T-cell (primary cell): ENCODE measurements at regions not wholly inside any gene's neighbourhood (a gene's known extent, or its start where the extent isn't known, plus 50 kb on each side); places are given as distances from the start of the nearest gene placed in this dataset.

Source experiments
- ATAC-seq, 4 experiments: fragments of 200-7000 bp in 3 of 4; fragments of 150-1000 bp in 1 of 4; cut with Tn5 transposase; replicated peaks in 1 of 4; 1 replicate in 3 of 4; 2 replicates in 1 of 4; pipeline ENCODE4 v1.10.0; 2021; ENCODE audit warnings: moderate library complexity in 3 of 4, mild to moderate bottlenecking in 2 of 4, moderate number of reproducible peaks in 1 of 4
- CTCF ChIA-PET, 2 donors: fragments of 300-600 bp; sonication (Branson Sonifier 250); formaldehyde crosslinking; loops; one replicate each; lab custom pipeline; 2022; ENCODE audit warnings: antibody characterized with exemption in 2 of 2; lab: Charles Lee
- POLR2A ChIA-PET, 2 donors: fragments of 300-600 bp; sonication (Branson Sonifier 250); formaldehyde crosslinking; loops; one replicate each; lab custom pipeline; 2022; ENCODE audit warnings: antibody characterized with exemption in 2 of 2; lab: Charles Lee
- DNase-seq, 35 experiments: peaks; one replicate each; pipeline versions ENCODE4 v3.0.0 to v3.0.0-alpha.2; 2013 to 2023
- H3K27ac ChIP-seq: one replicate; pipeline ENCODE4 v1.5.1; 2013; ENCODE audit warnings: low read length
- H3K27me3 ChIP-seq, 2 experiments: replicated peaks in 1 of 2; 1 replicate in 1 of 2; 2 replicates in 1 of 2; pipeline versions ENCODE4 v1.6.1 to v1.7.0; 2013; ENCODE audit warnings: low read length in 1 of 2, mixed read lengths in 1 of 2; ENCODE audit not compliant: control insufficient read depth in 2 of 2, insufficient read depth in 2 of 2; ENCODE audit errors: extremely low read depth in 1 of 2
- H3K36me3 ChIP-seq, 2 donors: 1 replicate in 1 of 2; 2 replicates in 1 of 2; pipeline versions ENCODE4 v1.6.1 to v1.7.0; 2013; ENCODE audit warnings: low read length in 1 of 2; ENCODE audit not compliant: control insufficient read depth in 2 of 2, insufficient read depth in 1 of 2; ENCODE audit errors: extremely low read depth in 1 of 2
- H3K4me1 ChIP-seq, 2 experiments: 1 replicate in 1 of 2; 2 replicates in 1 of 2; pipeline versions ENCODE4 v1.6.1 to v1.7.0; 2013; ENCODE audit warnings: low read length in 2 of 2, mixed read lengths in 1 of 2; ENCODE audit not compliant: insufficient read depth in 2 of 2, control insufficient read depth in 1 of 2; ENCODE audit errors: extremely low read depth in 1 of 2
- H3K4me3 ChIP-seq, 2 donors: 1 replicate in 1 of 2; 2 replicates in 1 of 2; pipeline versions ENCODE4 v1.5.1 to v1.7.0; 2013; ENCODE audit warnings: mild to moderate bottlenecking in 2 of 2, low read length in 1 of 2, moderate library complexity in 1 of 2; ENCODE audit not compliant: control insufficient read depth in 1 of 2; ENCODE audit errors: extremely low read depth in 1 of 2
- H3K9me3 ChIP-seq: 2 replicates; pipeline ENCODE4 v1.7.0; 2013
- H3K27ac Mint-ChIP-seq, 2 donors: one replicate each; pipeline ENCODE4 v1.8.0; 2020 to 2021; ENCODE audit warnings: mild to moderate bottlenecking in 2 of 2, mixed read lengths in 2 of 2
- H3K27me3 Mint-ChIP-seq, 2 donors: one replicate each; pipeline ENCODE4 v1.8.0; 2021 to 2022; ENCODE audit warnings: mixed read lengths in 2 of 2
- H3K36me3 Mint-ChIP-seq: one replicate; pipeline ENCODE4 v1.8.0; 2021; ENCODE audit warnings: mixed read lengths
- H3K4me1 Mint-ChIP-seq, 3 donors: one replicate each; pipeline ENCODE4 v1.8.0; 2020 to 2022; ENCODE audit warnings: mixed read lengths in 3 of 3, mild to moderate bottlenecking in 1 of 3
- H3K4me3 Mint-ChIP-seq, 3 donors: one replicate each; pipeline ENCODE4 v1.8.0; 2020 to 2022; ENCODE audit warnings: mild to moderate bottlenecking in 3 of 3, mixed read lengths in 3 of 3, moderate library complexity in 3 of 3
- H3K9me3 Mint-ChIP-seq, 3 donors: one replicate each; pipeline ENCODE4 v1.8.0; 2020 to 2022; ENCODE audit warnings: mixed read lengths in 3 of 3
- WGBS: methylation state at CpG from one replicate; pipeline ENCODE4 v1.1.5; 2013; ENCODE audit warnings: missing lambda C conversion rate; ENCODE audit not compliant: insufficient coverage; 5-methylcytosine and 5-hydroxymethylcytosine counted together

- Histone ChIP-seq H3K9me3 (no peaks in the 10 kb centered on the region), H3K27ac (no peak overlapping the region), H3K36me3 (no peaks in the 10 kb centered on the region), H3K27me3 (peaks cover 0 to 23% of the 10 kb centered on the region in 2 experiments), H3K4me1 (peaks cover 0 to 7% of the 10 kb centered on the region in 2 experiments), H3K4me3 (peak overlapping the region in 1 of 2 donors; percentile 54)
- H3K27me3 Mint-ChIP-seq, result peaks cover 32 to 39% of the 10 kb centered on the region in 2 donors
- H3K4me3 Mint-ChIP-seq, result peak overlapping the region in 1 of 3 donors; percentile 14
- H3K4me1 Mint-ChIP-seq, result peaks cover 6 to 12% (median 6%) of the 10 kb centered on the region in 3 donors
- WGBS, result 11% methylated on average over 25 of the region's 41 CpGs
- DNase-seq (no peak), ATAC-seq (no peak)
- H3K9me3 Mint-ChIP-seq, result no peaks in the 10 kb centered on the region
- ChIA-PET POLR2A (interaction anchor here in 1 of 2 donors (0.6 kb wide), 1 partner anchor 685 kb away, joined by 4 read pairs; no protein-coding TSS in a partner anchor), CTCF (no interaction called here)
- no peak overlapping the region for H3K27ac Mint-ChIP-seq
- no peaks in the 10 kb centered on the region for H3K36me3 Mint-ChIP-seq
Measured at GRCh38 chr4:176001151-176002006, 64.3 kb upstream of the WDR17 start.

GRCh38 chr4:176002007-176002613 is 63.5 kb upstream of the WDR17 start:
- POLR2A ChIA-PET, result no interaction called here
- H3K4me3 ChIP-seq, result peak overlapping the region in 1 of 2 donors; percentile 64
- Mint-ChIP-seq H3K9me3 (no peaks in the 10 kb centered on the region), H3K27me3 (peaks cover 32 to 39% of the 10 kb centered on the region in 2 donors), H3K36me3 (no peaks in the 10 kb centered on the region), H3K27ac (no peak overlapping the region), H3K4me1 (peaks cover 6 to 12% (median 6%) of the 10 kb centered on the region in 3 donors), H3K4me3 (peak overlapping the region in 2 of 3 donors; percentile 37 to 64)
- ATAC-seq, result no peak
- 1% methylated on average over 38 of the region's 44 CpGs for WGBS
- peaks cover 0 to 7% of the 10 kb centered on the region in 2 experiments for H3K4me1 ChIP-seq
- peak in 1 of 35 experiments; percentile 0 for DNase-seq
- no peaks in the 10 kb centered on the region for H3K9me3 ChIP-seq
- peaks cover 0 to 23% of the 10 kb centered on the region in 2 experiments for H3K27me3 ChIP-seq
- H3K27ac ChIP-seq, result no peak overlapping the region
- CTCF ChIA-PET, result no interaction called here
- H3K36me3 ChIP-seq, result no peaks in the 10 kb centered on the region

- H3K4me3 Mint-ChIP-seq, result no peak overlapping the region
- peaks cover 22 to 23% of the 10 kb centered on the region in 2 donors for H3K27me3 Mint-ChIP-seq
- peaks cover 0 to 3% (median 0%) of the 10 kb centered on the region in 3 donors for H3K9me3 Mint-ChIP-seq
- ChIA-PET CTCF (no interaction called here), POLR2A (no interaction called here)
- peaks cover 0 to 7% of the 10 kb centered on the region in 2 experiments for H3K4me1 ChIP-seq
- no peak overlapping the region for H3K27ac ChIP-seq
- no peaks in the 10 kb centered on the region for H3K9me3 ChIP-seq
- peaks cover 6 to 12% (median 6%) of the 10 kb centered on the region in 3 donors for H3K4me1 Mint-ChIP-seq
- no peaks in the 10 kb centered on the region for H3K36me3 ChIP-seq
- ATAC-seq (no peak), DNase-seq (no peak)
- H3K27ac Mint-ChIP-seq, result no peak overlapping the region
- H3K27me3 ChIP-seq, result peaks cover 0 to 19% of the 10 kb centered on the region in 2 experiments
- WGBS, result no CpG with 5 or more reads among the region's 3 CpGs
- H3K4me3 ChIP-seq, result no peak overlapping the region
- no peaks in the 10 kb centered on the region for H3K36me3 Mint-ChIP-seq
Measured at GRCh38 chr4:176005766-176006165, 59.9 kb upstream of the WDR17 start.

GRCh38 chr4:176009254-176009653 is 56.4 kb upstream of the WDR17 start:
- no peak for ATAC-seq
- H3K4me3 ChIP-seq, result no peak overlapping the region
- DNase-seq, result no peak
- Mint-ChIP-seq H3K36me3 (no peaks in the 10 kb centered on the region), H3K27ac (no peak overlapping the region), H3K4me1 (no peaks in the 10 kb centered on the region), H3K4me3 (no peak overlapping the region), H3K9me3 (peaks cover 0 to 3% (median 0%) of the 10 kb centered on the region in 3 donors), H3K27me3 (no peaks in the 10 kb centered on the region)
- H3K36me3 ChIP-seq, result no peaks in the 10 kb centered on the region
- WGBS, result 100% methylated on average over 1 of the region's 2 CpGs
- POLR2A ChIA-PET, result interaction anchor here in 1 of 2 donors (0.6 kb wide), 1 partner anchor 1876 kb away, joined by 4 read pairs; no protein-coding TSS in a partner anchor
- CTCF ChIA-PET, result no interaction called here
- no peaks in the 10 kb centered on the region for H3K4me1 ChIP-seq
- H3K9me3 ChIP-seq, result no peaks in the 10 kb centered on the region
- peaks cover 0 to 6% of the 10 kb centered on the region in 2 experiments for H3K27me3 ChIP-seq
- no peak overlapping the region for H3K27ac ChIP-seq

- Mint-ChIP-seq H3K4me1 (no peaks in the 10 kb centered on the region), H3K27me3 (no peaks in the 10 kb centered on the region), H3K4me3 (no peak overlapping the region), H3K27ac (no peak overlapping the region), H3K36me3 (no peaks in the 10 kb centered on the region), H3K9me3 (peaks cover 0 to 3% (median 0%) of the 10 kb centered on the region in 3 donors)
- Histone ChIP-seq H3K27ac (no peak overlapping the region), H3K4me3 (no peak overlapping the region), H3K9me3 (no peaks in the 10 kb centered on the region), H3K27me3 (peaks cover 0 to 6% of the 10 kb centered on the region in 2 experiments), H3K36me3 (no peaks in the 10 kb centered on the region), H3K4me1 (no peaks in the 10 kb centered on the region)
- 71% methylated on average over 1 of the region's 2 CpGs for WGBS
- POLR2A ChIA-PET, result no interaction called here
- ATAC-seq, result no peak
- DNase-seq, result no peak
- CTCF ChIA-PET, result no interaction called here
Measured at GRCh38 chr4:176011529-176011928, 54.1 kb upstream of the WDR17 start.

GRCh38 chr4:176013476-176014247 is 52.0 kb upstream of the WDR17 start:
- Mint-ChIP-seq H3K4me1 (no peaks in the 10 kb centered on the region), H3K9me3 (peaks cover 0 to 3% (median 0%) of the 10 kb centered on the region in 3 donors), H3K36me3 (no peaks in the 10 kb centered on the region), H3K27ac (no peak overlapping the region), H3K27me3 (no peaks in the 10 kb centered on the region), H3K4me3 (no peak overlapping the region)
- no peaks in the 10 kb centered on the region for H3K4me1 ChIP-seq
- ATAC-seq (no peak), DNase-seq (no peak)
- H3K27me3 ChIP-seq, result peaks cover 0 to 6% of the 10 kb centered on the region in 2 experiments
- ChIA-PET CTCF (interaction anchor here in 1 of 2 donors (0.5 kb wide), 1 partner anchor 26 kb away, joined by 3 read pairs; no protein-coding TSS in a partner anchor), POLR2A (no interaction called here)
- H3K4me3 ChIP-seq, result no peak overlapping the region
- H3K36me3 ChIP-seq, result no peaks in the 10 kb centered on the region
- no peak overlapping the region for H3K27ac ChIP-seq
- no peaks in the 10 kb centered on the region for H3K9me3 ChIP-seq
- WGBS, result no CpG with 5 or more reads among the region's 8 CpGs
